Breast epithelium (tissue), 4 donors: ENCODE measurements at regions not wholly inside any gene's neighbourhood (a gene's known extent, or its start where the extent isn't known, plus 50 kb on each side); places are given as distances from the start of the nearest gene placed in this dataset.

Experiments
- DNase-seq, 2 donors: peaks; one replicate each; pipeline ENCODE4 v3.0.0-alpha.2; 2019; ENCODE audit warnings: low spot score in 2 of 2
- H3K27ac ChIP-seq, 2 donors: fragments of 200-600 bp; sonication (generic) in 1 of 2; one replicate each; pipeline ENCODE4 v1.5.1; 2016 to 2019; ENCODE audit warnings: mild to moderate bottlenecking in 1 of 2
- H3K27me3 ChIP-seq, 2 donors: fragments of 200-600 bp; sonication (generic) in 1 of 2; one replicate each; pipeline versions ENCODE4 v1.5.1 to v1.6.0; 2017 to 2019; ENCODE audit warnings: control low read depth in 1 of 2, mild to moderate bottlenecking in 1 of 2
- H3K36me3 ChIP-seq: fragments of 200-600 bp; one replicate; pipeline ENCODE4 v1.5.1; 2019
- H3K4me1 ChIP-seq, 2 donors: fragments of 200-600 bp; sonication (generic); one replicate each; pipeline ENCODE4 v1.5.1; 2016 to 2019; ENCODE audit warnings: control low read depth in 1 of 2
- H3K4me3 ChIP-seq, 3 donors: fragments of 200-600 bp; sonication (generic); 1 replicate in 2 of 3; 2 replicates in 1 of 3; pipeline ENCODE4 v1.5.1; 2016 to 2019; ENCODE audit warnings: mild to moderate bottlenecking in 3 of 3, moderate library complexity in 2 of 3
- H3K9me3 ChIP-seq, 2 donors: fragments of 200-600 bp; sonication (generic) in 1 of 2; one replicate each; pipeline ENCODE4 v1.5.1; 2016 to 2019; ENCODE audit warnings: control low read depth in 1 of 2
- CTCF ChIP-seq, 3 donors: fragments of 450-650 bp; IDR thresholded peaks; one replicate each; pipeline ENCODE4 v1.5.1; 2016 to 2017; ENCODE audit warnings: antibody characterized with exemption in 3 of 3, mild to moderate bottlenecking in 3 of 3, moderate library complexity in 3 of 3
- POLR2A ChIP-seq: fragments of 450-650 bp; IDR thresholded peaks from one replicate; pipeline ENCODE4 v1.6.1; 2016; ENCODE audit warnings: antibody characterized with exemption, mild to moderate bottlenecking, moderate library complexity
- POLR2AphosphoS5 ChIP-seq, 3 donors: sonication (generic); formaldehyde crosslinking; IDR thresholded peaks; one replicate each; pipeline ENCODE4 v1.6.1; 2017; ENCODE audit warnings: antibody characterized with exemption in 3 of 3
- intact Hi-C: fragments of 100-400 bp; cut with DNase I; formaldehyde crosslinking; loops from one replicate; pipeline ENCODE4 v1.15.1; 2023; ENCODE audit warnings: low total_unique reads

- H3K9me3 ChIP-seq: peaks cover 9 to 46% of the 10 kb centered on the region in 2 donors
- H3K4me1 ChIP-seq: no peaks in the 10 kb centered on the region
- H3K27ac ChIP-seq: no peak overlapping the region
- intact Hi-C loops: no loop called here
- DNase-seq: no peak
- no peak for TF ChIP-seq POLR2A
- peaks cover 0 to 4% of the 10 kb centered on the region in 2 donors for H3K27me3 ChIP-seq
- H3K36me3 ChIP-seq: no peaks in the 10 kb centered on the region
- no peak overlapping the region for H3K4me3 ChIP-seq
Measured at GRCh38 chr14:105783707-105784106, 257.3 kb downstream of the TMEM121 start.

DNA sequence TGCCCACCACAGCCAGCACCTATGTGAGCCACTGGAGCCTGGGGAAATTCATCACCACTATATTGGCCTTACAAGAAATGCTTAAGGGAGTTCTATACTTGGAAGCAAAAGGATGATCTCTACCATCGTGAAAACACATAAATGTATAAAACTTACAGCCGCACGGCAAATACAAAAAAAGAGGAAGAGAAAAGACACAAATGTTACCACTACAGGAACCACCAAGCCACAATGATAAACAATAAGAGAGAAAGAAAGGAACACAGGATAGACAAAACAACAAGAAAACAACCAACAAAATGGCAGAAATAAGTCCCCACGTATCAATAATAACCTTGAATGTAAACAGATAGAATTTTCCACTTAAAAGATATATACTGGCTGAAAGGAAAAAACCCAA lies 267.5 kb downstream of the TMEM121 start:
- Histone ChIP-seq H3K9me3 (peaks cover 0 to 16% of the 10 kb centered on the region in 2 donors), H3K4me3 (no peak overlapping the region), H3K27me3 (peaks cover 0 to 12% of the 10 kb centered on the region in 2 donors), H3K36me3 (no peaks in the 10 kb centered on the region), H3K27ac (no peak overlapping the region), H3K4me1 (no peaks in the 10 kb centered on the region)
- no peak for DNase-seq
- intact Hi-C loops: loop anchor here (2.0 kb wide), 1 partner anchor 53 kb away; no protein-coding TSS in a partner anchor
- no peak for TF ChIP-seq CTCF (IDR thresholded peaks at IDR 0.05)

DNA sequence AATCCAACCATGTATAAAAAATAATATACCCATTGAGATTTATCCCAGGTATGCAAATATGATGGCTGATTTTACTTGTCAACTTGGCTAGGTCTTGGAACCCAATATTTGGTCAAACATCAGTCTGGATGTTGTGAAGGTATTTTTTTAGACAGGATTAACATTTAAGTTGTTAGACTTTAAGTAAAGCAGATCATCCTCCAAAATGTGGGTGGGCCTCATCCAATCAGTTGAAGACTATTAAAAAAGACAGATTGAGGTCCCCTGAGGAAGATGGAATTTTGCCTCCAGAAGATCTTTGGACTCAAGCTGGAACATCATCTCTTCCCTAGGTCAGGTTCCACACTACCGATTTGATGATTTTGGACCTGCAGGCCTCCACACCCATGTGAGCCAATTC lies 271.2 kb downstream of the TMEM121 start:
- Histone ChIP-seq H3K36me3 (no peaks in the 10 kb centered on the region), H3K27ac (no peak overlapping the region), H3K4me1 (no peaks in the 10 kb centered on the region), H3K4me3 (no peak overlapping the region), H3K27me3 (peaks cover 0 to 1% of the 10 kb centered on the region in 2 donors), H3K9me3 (peaks cover 0 to 24% of the 10 kb centered on the region in 2 donors)
- no peak for DNase-seq
- TF ChIP-seq POLR2A: no peak
- no peak for TF ChIP-seq CTCF (IDR thresholded peaks at IDR 0.05)
- TF ChIP-seq POLR2AphosphoS5 (IDR thresholded peaks at IDR 0.05): no peak
- intact Hi-C loops: no loop called here

DNA sequence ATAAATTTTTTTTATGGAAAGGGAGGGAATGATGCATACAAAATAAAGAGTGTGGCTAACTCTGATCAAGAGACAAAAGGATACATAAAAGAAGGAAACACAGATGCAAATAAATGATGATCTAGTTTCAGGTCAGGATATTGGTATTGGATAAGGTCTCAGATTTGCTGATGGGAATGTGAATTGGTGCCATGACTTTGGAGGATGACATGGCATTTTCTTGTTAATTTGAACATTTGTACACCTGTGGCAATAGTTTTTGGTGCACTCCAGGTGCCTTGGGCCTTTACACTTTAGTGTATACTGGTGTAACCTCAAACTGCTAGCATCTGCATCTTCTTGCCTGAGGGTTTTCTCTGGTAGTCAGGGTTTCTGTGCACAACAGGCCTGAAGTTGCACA lies 279.3 kb downstream of the TMEM121 start:
- intact Hi-C loops: no loop called here
- H3K9me3 ChIP-seq: peaks cover 11 to 69% of the 10 kb centered on the region in 2 donors
- no peak for DNase-seq
- TF ChIP-seq CTCF (IDR thresholded peaks at IDR 0.05): no peak
- no peak for TF ChIP-seq POLR2AphosphoS5 (IDR thresholded peaks at IDR 0.05)
- no peak for TF ChIP-seq POLR2A
- no peak overlapping the region for H3K27ac ChIP-seq
- H3K4me3 ChIP-seq: no peak overlapping the region
- H3K4me1 ChIP-seq: no peaks in the 10 kb centered on the region
- H3K36me3 ChIP-seq: no peaks in the 10 kb centered on the region
- no peaks in the 10 kb centered on the region for H3K27me3 ChIP-seq

DNA sequence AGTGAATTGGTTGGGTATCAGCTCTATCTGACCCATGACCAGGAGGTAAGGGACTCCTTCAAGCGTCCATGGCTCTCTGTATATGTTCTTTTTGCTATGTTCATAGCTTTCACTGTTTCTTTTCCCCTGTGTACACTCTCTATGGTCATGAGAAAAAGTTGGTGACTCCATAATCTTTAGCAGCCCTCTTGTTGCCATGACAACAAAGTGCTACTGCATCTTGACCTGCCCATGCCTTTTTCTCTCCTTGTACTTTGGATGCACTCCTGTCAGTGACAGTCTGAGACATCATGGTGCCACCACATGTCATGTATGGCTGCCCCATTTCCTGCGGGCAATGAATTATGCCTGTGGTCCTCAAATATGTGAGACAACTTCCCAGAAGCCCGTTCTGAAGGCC lies 280.2 kb downstream of the TMEM121 start:
- no peaks in the 10 kb centered on the region for H3K4me1 ChIP-seq
- intact Hi-C loops: no loop called here
- no peak for DNase-seq
- H3K9me3 ChIP-seq: peaks cover 18 to 66% of the 10 kb centered on the region in 2 donors
- no peaks in the 10 kb centered on the region for H3K36me3 ChIP-seq
- H3K27ac ChIP-seq: no peak overlapping the region
- H3K4me3 ChIP-seq: no peak overlapping the region
- no peaks in the 10 kb centered on the region for H3K27me3 ChIP-seq
- TF ChIP-seq POLR2AphosphoS5 (IDR thresholded peaks at IDR 0.05): no peak

GRCh38 chr14:105817971-105818711 lies 291.8 kb downstream of the TMEM121 start:
- intact Hi-C loops: no loop called here

More at GRCh38 chr14:105817971-105818711, 291.8 kb downstream of the TMEM121 start:
- H3K4me3 ChIP-seq: no peak overlapping the region
- DNase-seq: no peak
- TF ChIP-seq POLR2A (no peak), CTCF (IDR thresholded peaks at IDR 0.05) (no peak), POLR2AphosphoS5 (IDR thresholded peaks at IDR 0.05) (no peak)
- H3K27me3 ChIP-seq: peaks cover 0 to 8% of the 10 kb centered on the region in 2 donors
- no peaks in the 10 kb centered on the region for H3K4me1 ChIP-seq
- no peaks in the 10 kb centered on the region for H3K36me3 ChIP-seq
- no peak overlapping the region for H3K27ac ChIP-seq
- H3K9me3 ChIP-seq: peaks cover 3 to 7% of the 10 kb centered on the region in 2 donors
